ENCODE measurements at regions not wholly inside any gene's neighbourhood (a gene's known extent, or its start where the extent isn't known, plus 50 kb on each side); places are given as distances from the start of the nearest gene placed in this dataset.

- H3K27ac ChIP-seq (ENCODE audit: low read depth): no peak overlapping the region
- Mint-ChIP-seq H3K27me3 (ENCODE audit: insufficient read depth, low read depth, poor library complexity) (no peaks in the 10 kb centered on the region), H3K4me1 (peaks cover 10% of the 10 kb centered on the region; the same call in 2 of the 3 replicates), H3K9me3 (peaks cover 26% of the 10 kb centered on the region), H3K27ac (no peak overlapping the region), H3K4me3 (no peak overlapping the region), H3K36me3 (ENCODE audit: low read depth) (peaks cover 23% of the 10 kb centered on the region)
- H2AFZ ChIP-seq: no peak overlapping the region
- no peaks in the 10 kb centered on the region for H3F3A ChIP-seq (replicated peaks; ENCODE audit: low read depth)
- H4K20me1 ChIP-seq (replicated peaks; ENCODE audit: insufficient read depth): no peaks in the 10 kb centered on the region
- H3K79me2 ChIP-seq (replicated peaks; ENCODE audit: insufficient read depth): no peaks in the 10 kb centered on the region
- ATAC-seq (no peak), DNase-seq (ENCODE audit: low spot score) (no peak)
- no peak overlapping the region for H3K4me3 ChIP-seq
- no peak overlapping the region for H3K4me2 ChIP-seq
- H3K4me1 ChIP-seq (ENCODE audit: insufficient read depth): peaks cover 5% of the 10 kb centered on the region; the same call in 1 of the 2 replicates
- no peaks in the 10 kb centered on the region for H3K27me3 ChIP-seq (ENCODE audit: insufficient read depth)
- no peak for TF ChIP-seq ZNF462 (CRISPR knock-in tag; IDR thresholded peaks at IDR 0.05)
- TF ChIP-seq JUNB (IDR thresholded peaks at IDR 0.05; ENCODE audit: unreplicated experiment): no peak
- no peak for TF ChIP-seq ZNF331 (CRISPR knock-in tag; IDR thresholded peaks at IDR 0.05; ENCODE audit: low read depth)
- no peak for TF ChIP-seq CREB1 (CRISPR knock-in tag; IDR thresholded peaks at IDR 0.05; ENCODE audit: low read depth)
- TF ChIP-seq NANOG (IDR thresholded peaks at IDR 0.05; ENCODE audit: borderline replicate concordance): no peak
- TF ChIP-seq REST (IDR thresholded peaks at IDR 0.05; ENCODE audit: unreplicated experiment): no peak
- TF ChIP-seq STAT1 (IDR thresholded peaks at IDR 0.05; ENCODE audit: unreplicated experiment): no peak
- no peak for TF ChIP-seq CTCF (conservative IDR thresholded peaks at IDR 0.05; ENCODE audit: low read depth in 2 of 2)
- no peak for TF ChIP-seq ZNF114 (CRISPR knock-in tag; IDR thresholded peaks at IDR 0.05)
- no peak for TF ChIP-seq EZH2phosphoT487 (IDR thresholded peaks at IDR 0.05; ENCODE audit: unreplicated experiment)
- no peak for TF ChIP-seq ETS1 (IDR thresholded peaks at IDR 0.05)
- TF ChIP-seq POLR2AphosphoS5 (IDR thresholded peaks at IDR 0.05; ENCODE audit: low read depth): no peak
- no peak for TF ChIP-seq EZH2 (IDR thresholded peaks at IDR 0.05; ENCODE audit: low read depth, unreplicated experiment)
- H3K36me3 ChIP-seq (ENCODE audit: insufficient read depth): no peaks in the 10 kb centered on the region
- peaks cover 7% of the 10 kb centered on the region for H3K9me2 ChIP-seq (ENCODE audit: insufficient read depth)
These were observed 242.0 kb downstream of the YTHDC2 start for GRCh38 chr5:113755516-113755915.
